ENCODE measurements at regions not wholly inside any gene's neighbourhood (a gene's known extent, or its start where the extent isn't known, plus 50 kb on each side); places are given as distances from the start of the nearest gene placed in this dataset.

DNA sequence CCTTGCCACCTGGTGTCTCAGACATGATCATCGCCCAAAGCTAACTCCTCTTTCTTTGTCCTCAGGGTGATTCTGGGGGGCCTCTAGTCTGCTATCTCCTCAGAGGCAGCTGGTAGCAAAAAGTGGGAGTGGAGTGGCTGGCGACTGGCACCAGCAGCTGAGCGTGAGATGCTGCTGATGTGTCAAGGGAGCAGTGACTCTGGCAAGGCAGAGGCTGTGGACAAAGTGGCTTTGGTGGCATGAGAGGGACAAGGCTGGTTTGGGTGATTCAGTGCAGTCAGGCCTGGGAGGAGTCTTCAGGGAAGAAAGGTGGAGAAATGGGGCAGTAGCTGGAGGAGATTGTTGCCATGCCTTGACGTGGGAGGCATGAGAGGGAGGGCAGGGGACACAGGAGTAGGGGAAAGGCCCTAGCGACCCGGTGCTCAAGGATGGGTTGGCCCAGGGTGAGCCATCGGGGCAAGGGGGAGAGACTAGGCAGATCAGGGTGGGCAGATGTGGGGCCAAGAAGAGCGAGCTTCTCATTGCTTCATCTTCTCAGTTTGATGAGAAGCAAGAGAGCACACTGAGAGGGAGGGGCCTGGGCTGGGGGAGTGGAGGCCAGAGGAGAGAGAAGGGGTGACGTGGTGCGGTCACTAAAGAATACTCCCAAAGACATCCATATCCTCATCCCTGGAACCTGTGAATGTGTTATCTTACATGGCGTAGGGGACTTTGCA, 64.2 kb upstream of the SPTLC1 start:
- no peak for DNase-seq
- Histone ChIP-seq H3K4me1 (ENCODE audit: insufficient read depth, low read length) (no peaks in the 10 kb centered on the region), H3K4me3 (ENCODE audit: low read length in 2 of 2) (no peak overlapping the region), H3K27me3 (ENCODE audit: insufficient read depth, low read length) (no peaks in the 10 kb centered on the region), H3K9me3 (ENCODE audit: control insufficient read depth in 1 of 2, low read length in 2 of 2) (no peaks in the 10 kb centered on the region), H3K27ac (ENCODE audit: low read depth, low read length) (no peak overlapping the region), H3K36me3 (ENCODE audit: insufficient read depth, low read length) (no peaks in the 10 kb centered on the region)
- POLR2A ChIA-PET (ENCODE audit: partially characterized antibody): no interaction called here
- Mint-ChIP-seq H3K27ac (no peak overlapping the region), H3K9me3 (no peaks in the 10 kb centered on the region), H3K27me3 (peaks cover 0 to 6% of the 10 kb centered on the region in 2 donors), H3K4me3 (no peak overlapping the region), H3K4me1 (no peaks in the 10 kb centered on the region), H3K36me3 (no peaks in the 10 kb centered on the region)
- CTCF ChIA-PET (ENCODE audit: partially characterized antibody): no interaction called here
- intact Hi-C loops (cut with micrococcal nuclease): no loop called here

GRCh38 chr9:92177591-92177990, 62.4 kb upstream of the SPTLC1 start:
- DNase-seq: no peak
- H3K27me3 ChIP-seq (ENCODE audit: insufficient read depth, low read length): no peaks in the 10 kb centered on the region
- H3K36me3 Mint-ChIP-seq: no peaks in the 10 kb centered on the region
- intact Hi-C loops (cut with micrococcal nuclease): no loop called here
- H3K27ac Mint-ChIP-seq: no peak overlapping the region
- H3K4me1 Mint-ChIP-seq: no peaks in the 10 kb centered on the region
- H3K4me3 ChIP-seq (ENCODE audit: low read length in 2 of 2): no peak overlapping the region
- ChIA-PET CTCF (ENCODE audit: partially characterized antibody) (no interaction called here), POLR2A (ENCODE audit: partially characterized antibody) (no interaction called here)
- no peaks in the 10 kb centered on the region for H3K36me3 ChIP-seq (ENCODE audit: insufficient read depth, low read length)
- no peak overlapping the region for H3K27ac ChIP-seq (ENCODE audit: low read depth, low read length)
- H3K4me1 ChIP-seq (ENCODE audit: insufficient read depth, low read length): no peaks in the 10 kb centered on the region
- peaks cover 0 to 12% (median 3%) of the 10 kb centered on the region in 8 donors for H3K9me3 Mint-ChIP-seq
- peaks cover 0 to 4% of the 10 kb centered on the region in 2 donors for H3K9me3 ChIP-seq (ENCODE audit: control insufficient read depth in 1 of 2, low read length in 2 of 2)
- H3K4me3 Mint-ChIP-seq: no peak overlapping the region
- peaks cover 2 to 4% of the 10 kb centered on the region in 2 donors for H3K27me3 Mint-ChIP-seq

- DNase-seq: no peak
- intact Hi-C loops (cut with micrococcal nuclease): no loop called here
- Mint-ChIP-seq H3K27me3 (peaks cover 2 to 4% of the 10 kb centered on the region in 2 donors), H3K36me3 (no peaks in the 10 kb centered on the region), H3K27ac (no peak overlapping the region), H3K4me1 (no peaks in the 10 kb centered on the region), H3K9me3 (peaks cover 0 to 12% (median 3%) of the 10 kb centered on the region in 8 donors), H3K4me3 (no peak overlapping the region)
- no peaks in the 10 kb centered on the region for H3K27me3 ChIP-seq (ENCODE audit: insufficient read depth, low read length)
- H3K36me3 ChIP-seq (ENCODE audit: insufficient read depth, low read length): no peaks in the 10 kb centered on the region
- H3K9me3 ChIP-seq (ENCODE audit: control insufficient read depth in 1 of 2, low read length in 2 of 2): peaks cover 0 to 4% of the 10 kb centered on the region in 2 donors
- ChIA-PET POLR2A (ENCODE audit: partially characterized antibody) (no interaction called here), CTCF (ENCODE audit: partially characterized antibody) (interaction anchor here (0.9 kb wide), 1 partner anchor 36 kb away, joined by 3 read pairs; no protein-coding TSS in a partner anchor)
- no peak overlapping the region for H3K4me3 ChIP-seq (ENCODE audit: low read length in 2 of 2)
- H3K27ac ChIP-seq (ENCODE audit: low read depth, low read length): no peak overlapping the region
- no peaks in the 10 kb centered on the region for H3K4me1 ChIP-seq (ENCODE audit: insufficient read depth, low read length)
These were observed 61.6 kb upstream of the SPTLC1 start for GRCh38 chr9:92176800-92177185.

DNA sequence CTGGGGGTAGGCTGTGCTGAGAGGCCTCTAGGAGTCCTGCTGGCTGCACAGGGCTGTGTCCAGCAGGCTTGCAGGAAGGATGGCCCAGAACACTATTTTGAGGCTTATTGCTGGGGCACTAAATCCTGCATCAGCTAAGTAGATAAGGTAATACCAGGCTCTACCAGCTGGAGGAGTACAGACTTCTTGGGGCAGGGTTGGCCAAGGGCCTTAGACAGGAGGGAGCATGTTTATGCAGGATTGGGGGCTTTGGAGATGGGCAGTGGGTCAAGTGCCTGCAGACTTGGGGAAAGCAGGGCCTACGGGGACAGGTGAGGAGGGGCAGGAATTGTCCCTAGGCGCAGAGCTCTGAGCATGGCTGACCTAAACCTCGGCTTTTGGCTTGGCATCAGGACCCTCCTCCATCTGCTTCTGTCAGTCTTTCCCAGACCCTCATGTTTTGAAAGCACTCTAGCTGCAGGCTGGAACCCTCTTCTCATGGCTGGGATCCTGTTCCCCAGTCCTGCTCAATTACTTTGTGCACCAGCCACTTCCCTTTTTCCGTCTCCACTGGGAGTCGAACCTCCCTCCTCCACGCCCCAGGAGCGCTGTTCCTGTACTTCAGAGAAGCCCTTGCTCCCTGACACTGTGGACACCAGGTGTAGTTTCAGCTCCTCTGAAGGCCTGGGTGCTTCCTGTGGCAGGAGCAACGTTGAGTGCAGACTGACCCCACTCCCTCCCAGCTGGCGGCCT, 61.0 kb upstream of the SPTLC1 start:
- POLR2A ChIA-PET (ENCODE audit: partially characterized antibody): no interaction called here

GRCh38 chr9:92175441-92175840, 60.2 kb upstream of the SPTLC1 start:
- DNase-seq: no peak

More for the DNA sequence above, 61.0 kb upstream of the SPTLC1 start:
- intact Hi-C loops (cut with micrococcal nuclease): no loop called here
- H3K4me3 ChIP-seq (ENCODE audit: low read length in 2 of 2): no peak overlapping the region
- Mint-ChIP-seq H3K4me3 (no peak overlapping the region), H3K4me1 (no peaks in the 10 kb centered on the region), H3K36me3 (no peaks in the 10 kb centered on the region), H3K9me3 (peaks cover 0 to 12% (median 4%) of the 10 kb centered on the region in 8 donors), H3K27me3 (peaks cover 4 to 5% of the 10 kb centered on the region in 2 donors), H3K27ac (no peak overlapping the region)
- H3K4me1 ChIP-seq (ENCODE audit: insufficient read depth, low read length): no peaks in the 10 kb centered on the region
- peaks cover 0 to 4% of the 10 kb centered on the region in 2 donors for H3K9me3 ChIP-seq (ENCODE audit: control insufficient read depth in 1 of 2, low read length in 2 of 2)
- H3K36me3 ChIP-seq (ENCODE audit: insufficient read depth, low read length): no peaks in the 10 kb centered on the region
- CTCF ChIA-PET (ENCODE audit: partially characterized antibody): interaction anchor here (0.9 kb wide), 1 partner anchor 35 kb away, joined by 3 read pairs; no protein-coding TSS in a partner anchor
- H3K27ac ChIP-seq (ENCODE audit: low read depth, low read length): no peak overlapping the region
- H3K27me3 ChIP-seq (ENCODE audit: insufficient read depth, low read length): no peaks in the 10 kb centered on the region
- DNase-seq: no peak

GRCh38 chr9:92173318-92173717, 58.1 kb upstream of the SPTLC1 start:
- Histone ChIP-seq H3K9me3 (ENCODE audit: control insufficient read depth in 1 of 2, low read length in 2 of 2) (peaks cover 0 to 4% of the 10 kb centered on the region in 2 donors), H3K4me1 (ENCODE audit: insufficient read depth, low read length) (no peaks in the 10 kb centered on the region), H3K27ac (ENCODE audit: low read depth, low read length) (no peak overlapping the region), H3K27me3 (ENCODE audit: insufficient read depth, low read length) (no peaks in the 10 kb centered on the region), H3K4me3 (ENCODE audit: low read length in 2 of 2) (no peak overlapping the region), H3K36me3 (ENCODE audit: insufficient read depth, low read length) (no peaks in the 10 kb centered on the region)
- H3K9me3 Mint-ChIP-seq: peaks cover 0 to 12% (median 4%) of the 10 kb centered on the region in 8 donors
- POLR2A ChIA-PET (ENCODE audit: partially characterized antibody): no interaction called here
- CTCF ChIA-PET (ENCODE audit: partially characterized antibody): interaction anchor here (2.3 kb wide), 1 partner anchor 34 kb away, joined by 9 read pairs; no protein-coding TSS in a partner anchor
- no peak overlapping the region for H3K4me3 Mint-ChIP-seq
- H3K4me1 Mint-ChIP-seq: no peaks in the 10 kb centered on the region
- H3K27ac Mint-ChIP-seq: no peak overlapping the region
- no peak for DNase-seq
- intact Hi-C loops (cut with micrococcal nuclease): no loop called here
- no peaks in the 10 kb centered on the region for H3K36me3 Mint-ChIP-seq
- H3K27me3 Mint-ChIP-seq: peaks cover 6 to 11% of the 10 kb centered on the region in 2 donors

More at GRCh38 chr9:92175441-92175840, 60.2 kb upstream of the SPTLC1 start:
- CTCF ChIA-PET (ENCODE audit: partially characterized antibody): no interaction called here
- Mint-ChIP-seq H3K27ac (no peak overlapping the region), H3K27me3 (peaks cover 6 to 8% of the 10 kb centered on the region in 2 donors), H3K9me3 (peaks cover 0 to 12% (median 4%) of the 10 kb centered on the region in 8 donors), H3K4me3 (no peak overlapping the region), H3K36me3 (no peaks in the 10 kb centered on the region), H3K4me1 (no peaks in the 10 kb centered on the region)
- H3K4me1 ChIP-seq (ENCODE audit: insufficient read depth, low read length): no peaks in the 10 kb centered on the region
- H3K27me3 ChIP-seq (ENCODE audit: insufficient read depth, low read length): no peaks in the 10 kb centered on the region
- peaks cover 0 to 4% of the 10 kb centered on the region in 2 donors for H3K9me3 ChIP-seq (ENCODE audit: control insufficient read depth in 1 of 2, low read length in 2 of 2)
- no peak overlapping the region for H3K4me3 ChIP-seq (ENCODE audit: low read length in 2 of 2)
- no peaks in the 10 kb centered on the region for H3K36me3 ChIP-seq (ENCODE audit: insufficient read depth, low read length)
- intact Hi-C loops (cut with micrococcal nuclease): no loop called here
- POLR2A ChIA-PET (ENCODE audit: partially characterized antibody): no interaction called here
- no peak overlapping the region for H3K27ac ChIP-seq (ENCODE audit: low read depth, low read length)

DNA sequence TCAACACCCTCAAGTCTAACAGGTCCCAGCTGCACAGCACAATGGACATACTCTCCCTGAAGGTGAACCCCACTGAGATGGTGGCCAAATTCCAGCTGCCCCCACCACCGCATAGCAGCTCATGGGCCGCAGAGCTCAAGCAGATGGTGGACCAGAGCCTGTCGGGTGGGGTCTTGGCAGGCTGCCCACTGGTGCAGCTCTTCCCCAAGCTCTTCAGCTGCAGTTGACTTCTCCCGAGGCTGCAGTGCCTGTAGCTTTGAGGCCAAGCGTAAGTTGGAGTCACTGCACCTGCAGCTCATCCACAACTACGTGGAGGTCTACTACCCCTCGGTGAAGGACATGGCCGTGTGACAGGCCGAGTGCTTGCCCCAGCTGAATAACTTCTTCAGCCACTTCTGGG, 56.6 kb upstream of the SPTLC1 start:
- H3K36me3 ChIP-seq (ENCODE audit: insufficient read depth, low read length): no peaks in the 10 kb centered on the region
- H3K36me3 Mint-ChIP-seq: no peaks in the 10 kb centered on the region
- no peak overlapping the region for H3K4me3 Mint-ChIP-seq
- H3K27me3 Mint-ChIP-seq: peaks cover 8 to 14% of the 10 kb centered on the region in 2 donors
- no peak overlapping the region for H3K27ac Mint-ChIP-seq
- H3K27me3 ChIP-seq (ENCODE audit: insufficient read depth, low read length): no peaks in the 10 kb centered on the region
- H3K27ac ChIP-seq (ENCODE audit: low read depth, low read length): no peak overlapping the region
- DNase-seq: no peak
- H3K9me3 ChIP-seq (ENCODE audit: control insufficient read depth in 1 of 2, low read length in 2 of 2): peaks cover 0 to 4% of the 10 kb centered on the region in 2 donors
- intact Hi-C loops (cut with micrococcal nuclease): no loop called here
- ChIA-PET CTCF (ENCODE audit: partially characterized antibody) (interaction anchor here (2.3 kb wide), 1 partner anchor 32 kb away, joined by 9 read pairs; no protein-coding TSS in a partner anchor), POLR2A (ENCODE audit: partially characterized antibody) (no interaction called here)
- H3K4me1 ChIP-seq (ENCODE audit: insufficient read depth, low read length): no peaks in the 10 kb centered on the region
- peaks cover 0 to 12% (median 4%) of the 10 kb centered on the region in 8 donors for H3K9me3 Mint-ChIP-seq
- no peak overlapping the region for H3K4me3 ChIP-seq (ENCODE audit: low read length in 2 of 2)
- no peaks in the 10 kb centered on the region for H3K4me1 Mint-ChIP-seq

Measured in CD4-positive, alpha-beta memory T cell (primary cell).